Fibroblast of peridontal ligament (primary cell): ENCODE measurements at regions not wholly inside any gene's neighbourhood (a gene's known extent, or its start where the extent isn't known, plus 50 kb on each side); places are given as distances from the start of the nearest gene placed in this dataset.

Experiments used
- DNase-seq: peaks from one replicate; pipeline ENCODE4 v3.0.0-alpha.2; 2010; ENCODE audit errors: extremely low read depth

GRCh38 chr9:8088477-8088876, 288.9 kb upstream of the DMAC1 start:
- DNase-seq, result no peak

GRCh38 chr9:8085986-8086385, 286.4 kb upstream of the DMAC1 start:
- no peak for DNase-seq

DNA sequence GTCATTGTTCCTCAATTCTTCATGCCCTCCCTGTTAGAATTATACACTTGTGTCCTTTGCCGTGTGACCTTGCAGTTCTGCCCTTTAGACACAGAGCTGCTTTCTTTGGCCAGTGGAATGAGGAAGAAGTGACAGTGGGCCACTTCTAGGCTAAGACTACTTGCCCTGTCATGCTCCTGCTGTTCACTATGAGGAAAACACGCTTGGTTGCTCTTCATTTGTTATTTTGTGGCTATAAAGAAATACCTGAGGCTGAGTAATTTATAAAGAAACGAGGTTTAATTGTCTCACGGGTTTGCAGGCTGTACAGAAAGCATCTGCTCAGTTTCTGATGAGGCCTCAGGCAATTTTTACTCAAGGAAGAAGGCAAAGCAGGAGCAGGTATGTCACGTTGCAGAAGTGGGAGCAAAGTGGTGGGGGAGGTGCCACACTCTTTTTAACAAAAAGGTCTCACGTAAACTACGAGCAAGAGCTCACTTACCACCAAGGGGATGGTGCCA, 279.1 kb upstream of the DMAC1 start:
- no peak for DNase-seq

- DNase-seq, result no peak
Measured at GRCh38 chr9:8074713-8075286, 275.2 kb upstream of the DMAC1 start.

- no peak for DNase-seq
Measured at GRCh38 chr9:8071445-8071798, 271.8 kb upstream of the DMAC1 start.

- no peak for DNase-seq
Measured at GRCh38 chr9:8070779-8071444, 271.3 kb upstream of the DMAC1 start.

GRCh38 chr9:8062459-8062858, 262.9 kb upstream of the DMAC1 start:
- no peak for DNase-seq

GRCh38 chr9:8053501-8053900, 253.9 kb upstream of the DMAC1 start:
- DNase-seq, result no peak

DNA sequence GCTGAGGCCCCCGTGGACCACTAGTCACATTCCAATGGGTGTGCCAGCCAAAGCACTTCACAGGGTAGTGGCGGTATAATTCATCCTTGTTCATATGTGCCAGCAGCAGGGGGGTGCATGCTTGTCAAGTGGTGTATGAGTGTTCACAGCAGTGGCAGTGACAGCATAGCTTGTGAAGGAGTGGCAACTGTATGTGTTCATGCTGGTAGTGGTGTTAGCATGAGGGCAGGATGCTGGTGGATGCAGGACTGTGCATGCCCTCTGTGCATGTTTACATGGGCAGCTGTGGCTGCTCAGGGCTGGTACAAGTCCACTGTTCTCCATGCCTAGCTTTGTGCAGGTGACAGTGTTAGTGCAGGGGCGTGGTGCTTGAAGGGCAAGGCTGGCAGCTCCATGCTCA, 253.4 kb upstream of the DMAC1 start:
- DNase-seq, result no peak

DNA sequence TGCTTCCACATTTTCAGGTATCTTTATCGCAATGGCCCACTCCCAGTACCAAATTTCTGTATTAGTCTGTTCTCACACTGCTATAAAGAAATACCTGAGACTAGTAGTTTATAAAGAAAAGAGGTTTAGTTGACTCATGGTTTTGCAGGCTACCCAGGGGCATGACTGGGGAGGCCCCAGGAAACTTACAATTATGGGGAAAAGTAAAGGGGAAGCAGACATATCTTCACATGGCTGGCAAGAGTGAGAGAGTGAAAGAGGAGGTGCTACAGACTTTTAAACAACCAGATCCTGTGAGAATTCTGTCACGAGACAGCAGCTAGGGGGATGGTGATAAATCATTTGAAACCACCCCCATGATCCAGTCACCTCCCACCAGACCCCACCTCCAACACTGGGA, 238.2 kb upstream of the DMAC1 start:
- no peak for DNase-seq

GRCh38 chr9:8036914-8037524, 237.4 kb upstream of the DMAC1 start:
- DNase-seq, result no peak

- no peak for DNase-seq
Measured at GRCh38 chr9:8033794-8034193, 234.2 kb upstream of the DMAC1 start.

DNA sequence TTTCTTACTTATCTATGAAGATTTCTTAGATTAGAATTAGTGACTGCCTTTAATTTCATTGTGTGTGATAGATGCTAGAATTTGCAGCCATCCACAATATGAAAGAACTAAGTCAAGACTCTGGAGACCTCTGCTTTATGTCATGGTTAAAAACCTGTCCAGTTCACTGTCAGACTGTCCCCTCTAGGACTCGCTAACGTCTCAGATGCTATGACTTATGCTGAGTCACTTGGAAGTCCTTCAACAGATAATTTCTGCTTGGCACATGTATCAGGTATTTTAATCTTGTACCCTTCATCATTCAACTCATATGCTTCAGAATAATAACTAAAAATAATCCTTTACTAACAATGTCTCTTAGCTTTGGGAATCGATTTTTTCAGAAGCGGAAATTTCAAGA, 230.5 kb upstream of the DMAC1 start:
- no peak for DNase-seq

DNA sequence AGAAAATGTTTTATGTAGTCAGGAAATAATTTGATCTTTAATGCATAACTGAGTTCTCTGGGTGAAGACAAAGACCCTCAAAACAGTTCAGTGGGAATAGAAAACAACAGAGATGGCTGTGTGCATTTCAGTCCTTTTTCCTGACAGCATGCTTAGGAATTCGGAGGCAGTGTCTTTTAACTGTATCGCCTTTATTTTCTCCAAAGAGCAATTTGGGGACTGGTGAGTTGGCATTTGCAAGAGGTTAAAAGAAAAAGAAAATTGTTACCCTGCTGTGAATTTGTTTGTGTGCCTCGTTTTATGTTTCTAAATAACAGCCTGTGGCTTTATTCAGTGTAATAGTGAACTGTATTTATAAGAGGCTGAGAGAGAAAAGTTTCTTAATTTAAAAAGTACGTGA, 227.8 kb upstream of the DMAC1 start:
- no peak for DNase-seq

- DNase-seq, result no peak
Measured at GRCh38 chr9:8025551-8025950, 226.0 kb upstream of the DMAC1 start.

DNA sequence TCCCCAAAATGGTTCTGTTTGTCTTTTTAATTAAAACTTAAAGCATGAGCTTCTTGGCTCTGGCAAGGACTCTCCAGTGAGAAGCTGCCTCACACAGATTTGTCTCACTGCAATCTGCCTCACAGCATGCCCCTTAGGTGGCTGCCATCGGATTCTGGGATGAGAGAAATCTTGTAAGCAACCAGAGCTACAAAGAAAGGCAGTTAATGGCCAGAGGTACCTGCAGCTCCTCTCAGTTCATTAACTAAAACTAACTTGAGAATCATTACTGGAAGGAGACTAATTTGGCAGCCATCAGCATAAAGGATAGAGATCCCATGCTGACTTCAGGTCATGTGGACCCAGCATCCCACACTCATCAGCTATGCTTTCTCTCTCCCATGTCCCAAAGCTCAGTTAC, 220.6 kb upstream of the DMAC1 start:
- no peak for DNase-seq

GRCh38 chr9:8019636-8020035, 220.1 kb upstream of the DMAC1 start:
- no peak for DNase-seq

DNA sequence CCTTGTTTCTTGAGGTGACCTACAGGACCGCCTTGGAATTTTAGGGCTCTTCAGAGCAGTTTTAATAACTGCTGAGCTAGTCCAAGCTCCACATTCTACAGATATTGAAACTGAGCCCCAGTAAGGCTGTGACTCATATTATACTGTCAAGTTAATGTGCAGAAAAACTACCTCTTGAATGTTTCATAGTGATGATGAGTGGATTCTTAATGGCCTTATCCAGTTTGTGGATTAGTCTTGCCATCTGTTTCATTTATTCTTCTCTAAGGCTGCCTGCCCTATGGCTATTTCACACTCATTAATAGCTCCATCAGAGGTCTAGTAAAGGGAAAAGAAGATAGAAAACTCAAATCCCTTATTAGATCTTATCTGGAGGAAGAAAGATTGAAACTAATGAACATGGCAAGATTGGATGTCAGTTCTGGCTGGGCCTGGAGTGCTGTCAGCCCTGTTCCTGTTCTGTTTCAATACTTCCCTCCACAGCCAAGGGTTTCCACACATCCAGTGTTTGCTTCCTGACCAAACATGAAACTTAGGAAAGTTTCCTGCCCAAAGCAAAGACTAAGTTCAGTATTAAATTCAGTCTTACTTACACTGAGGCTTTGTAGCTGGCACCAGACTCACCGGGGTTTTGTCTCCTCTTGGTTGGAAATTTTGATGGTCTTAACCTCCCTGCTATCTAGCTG, 215.6 kb upstream of the DMAC1 start:
- no peak for DNase-seq

- no peak for DNase-seq
Measured at GRCh38 chr9:8012986-8013385, 213.4 kb upstream of the DMAC1 start.

DNA sequence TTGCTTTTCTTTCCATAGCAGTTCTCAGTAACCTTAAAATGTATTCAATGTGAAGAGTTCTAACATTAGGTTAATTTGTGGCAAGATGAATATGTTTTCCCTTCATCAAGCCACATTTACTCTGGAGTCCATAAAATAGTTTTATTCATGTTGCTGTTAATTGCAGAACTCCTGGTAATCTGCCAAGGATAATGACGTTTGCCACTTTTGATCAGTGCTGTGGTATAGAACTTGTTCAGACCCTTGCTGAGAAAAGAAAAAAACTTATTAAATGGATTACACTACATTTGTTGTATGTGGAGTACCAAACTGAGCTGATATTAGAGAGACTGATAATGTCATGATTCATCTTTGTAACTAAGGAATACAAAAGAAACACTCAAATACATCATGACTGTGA, 212.4 kb upstream of the DMAC1 start:
- DNase-seq, result no peak

DNA sequence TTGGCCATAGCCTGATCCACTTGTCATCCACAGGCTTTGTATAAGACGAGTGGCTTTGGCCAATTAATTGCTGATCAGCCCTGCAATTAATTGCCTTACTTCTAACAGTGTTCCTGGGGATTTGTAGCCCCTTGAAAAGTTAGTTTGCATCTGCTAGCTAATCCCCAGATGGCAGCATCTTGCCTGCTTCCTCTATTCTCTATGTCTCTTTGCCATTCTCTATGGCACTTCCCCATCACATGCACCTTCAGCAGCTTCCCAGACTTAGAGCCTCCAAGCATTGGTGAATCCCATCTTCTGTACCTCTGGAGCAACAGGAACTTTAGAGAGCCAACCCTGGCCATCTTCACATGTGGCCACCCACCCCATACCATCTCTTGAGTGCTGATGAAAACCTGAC, 197.0 kb upstream of the DMAC1 start:
- no peak for DNase-seq

- no peak for DNase-seq
Measured at GRCh38 chr9:7988644-7989280, 189.2 kb upstream of the DMAC1 start.
